SK-N-MC (cell line): ENCODE measurements at regions not wholly inside any gene's neighbourhood (a gene's known extent, or its start where the extent isn't known, plus 50 kb on each side); places are given as distances from the start of the nearest gene placed in this dataset.
"Not testable (repeated sequence)": the region's sequence is repeated elsewhere in the genome, so short reads cannot be mapped to it uniquely, and the experiment has no call there.

Source experiments
- DNase-seq: peaks from one replicate; pipeline ENCODE4 v3.0.0-alpha.2; 2011; ENCODE audit warnings: low read depth, low spot score
- H3K27ac ChIP-seq: fragments of 200-600 bp; sonication (generic); 2 replicates; pipeline ENCODE4 v1.5.1; 2016; ENCODE audit warnings: mixed run types
- H3K36me3 ChIP-seq: fragments of 200-600 bp; sonication (generic); 2 replicates; pipeline ENCODE4 v1.6.1; 2017; ENCODE audit warnings: antibody characterized with exemption, low read length, mixed read lengths; ENCODE audit not compliant: insufficient read depth
- H3K4me3 ChIP-seq: fragments of 200-600 bp; sonication (generic); 2 replicates; pipeline ENCODE4 v1.5.1; 2016
- H3K9ac ChIP-seq: fragments of 200-600 bp; sonication (generic); 2 replicates; pipeline ENCODE4 v1.8.0; 2017; ENCODE audit warnings: mixed run types, mixed read lengths; ENCODE audit not compliant: insufficient read length
- H3K9me3 ChIP-seq: fragments of 200-600 bp; sonication (generic); 2 replicates; pipeline ENCODE4 v1.6.1; 2017; ENCODE audit warnings: low read depth, mild to moderate bottlenecking, antibody characterized with exemption, low read length, moderate library complexity, mixed read lengths
- EZH2 ChIP-seq: fragments of 200-600 bp; sonication (generic); IDR thresholded peaks from one replicate; pipeline ENCODE4 v1.6.1; 2017; ENCODE audit warnings: antibody characterized with exemption
- FOXP2 ChIP-seq: optimal IDR thresholded peaks from 2 replicates; pipeline ENCODE3; 2011; ENCODE audit warnings: mild to moderate bottlenecking, moderate library complexity; ENCODE audit not compliant: insufficient read depth; ENCODE audit errors: extremely low read length, control extremely low read depth
- POLR2AphosphoS5 ChIP-seq: IDR thresholded peaks from 2 replicates; pipeline ENCODE4 v1.6.1; 2012; ENCODE audit warnings: mild to moderate bottlenecking, low read depth, low read length, borderline replicate concordance

- no peak for TF ChIP-seq POLR2AphosphoS5
- TF ChIP-seq FOXP2 = no peak
- no peak for TF ChIP-seq EZH2
- Histone ChIP-seq H3K9ac (no peak overlapping the region), H3K4me3 (no peak overlapping the region), H3K36me3 (no peaks in the 10 kb centered on the region), H3K9me3 (no peaks in the 10 kb centered on the region), H3K27ac (no peak overlapping the region)
- no peak for DNase-seq
These were observed 82.6 kb downstream of the TEX35 start for GRCh38 chr1:178595491-178595890.

- H3K4me3 ChIP-seq = no peak overlapping the region
- no peaks in the 10 kb centered on the region for H3K9me3 ChIP-seq
- DNase-seq = no peak
- no peak for TF ChIP-seq POLR2AphosphoS5
- no peak for TF ChIP-seq EZH2
- no peak for TF ChIP-seq FOXP2
- H3K9ac ChIP-seq = no peak overlapping the region
- H3K36me3 ChIP-seq = no peaks in the 10 kb centered on the region
- no peak overlapping the region for H3K27ac ChIP-seq
These were observed 86.2 kb downstream of the TEX35 start for GRCh38 chr1:178599087-178599486.

GRCh38 chr1:178599745-178600144, 86.8 kb downstream of the TEX35 start:
- H3K36me3 ChIP-seq = no peaks in the 10 kb centered on the region
- no peak for DNase-seq
- no peaks in the 10 kb centered on the region for H3K9me3 ChIP-seq
- no peak overlapping the region for H3K4me3 ChIP-seq
- H3K27ac ChIP-seq = no peak overlapping the region
- TF ChIP-seq EZH2 (no peak), FOXP2 (no peak), POLR2AphosphoS5 (no peak)
- no peak overlapping the region for H3K9ac ChIP-seq

- no peak overlapping the region for H3K9ac ChIP-seq
- no peaks in the 10 kb centered on the region for H3K9me3 ChIP-seq
- no peak for DNase-seq
- no peak overlapping the region for H3K27ac ChIP-seq
- no peaks in the 10 kb centered on the region for H3K36me3 ChIP-seq
- H3K4me3 ChIP-seq = no peak overlapping the region
- TF ChIP-seq POLR2AphosphoS5 = no peak
- no peak for TF ChIP-seq EZH2
These were observed 91.0 kb downstream of the TEX35 start for GRCh38 chr1:178603926-178604325.

GRCh38 chr1:178606839-178607238, 93.9 kb downstream of the TEX35 start:
- Histone ChIP-seq H3K4me3 (no peak overlapping the region), H3K27ac (no peak overlapping the region), H3K9ac (no peak overlapping the region), H3K9me3 (no peaks in the 10 kb centered on the region), H3K36me3 (no peaks in the 10 kb centered on the region)
- DNase-seq = no peak
- TF ChIP-seq FOXP2 (no peak), EZH2 (no peak), POLR2AphosphoS5 (no peak)

GRCh38 chr1:178607718-178608408, 95.0 kb downstream of the TEX35 start:
- Histone ChIP-seq H3K36me3 (no peaks in the 10 kb centered on the region), H3K9me3 (no peaks in the 10 kb centered on the region), H3K4me3 (no peak overlapping the region), H3K9ac (no peak overlapping the region), H3K27ac (no peak overlapping the region)
- TF ChIP-seq FOXP2 (no peak), POLR2AphosphoS5 (no peak), EZH2 (no peak)
- DNase-seq = no peak

- no peak overlapping the region for H3K4me3 ChIP-seq
- no peak overlapping the region for H3K27ac ChIP-seq
- DNase-seq = no peak
- TF ChIP-seq FOXP2 (no peak), POLR2AphosphoS5 (no peak), EZH2 (no peak)
- no peaks in the 10 kb centered on the region for H3K36me3 ChIP-seq
- no peaks in the 10 kb centered on the region for H3K9me3 ChIP-seq
- no peak overlapping the region for H3K9ac ChIP-seq
These were observed 96.1 kb downstream of the TEX35 start for GRCh38 chr1:178609015-178609414.

- H3K9ac ChIP-seq, H3K9me3 ChIP-seq, H3K4me3 ChIP-seq, H3K36me3 ChIP-seq, H3K27ac ChIP-seq, DNase-seq: not testable (repeated sequence)
These were observed 97.9 kb downstream of the TEX35 start for GRCh38 chr1:178610690-178611410.

- H3K27ac ChIP-seq = no peak overlapping the region
- no peak for DNase-seq
- TF ChIP-seq EZH2 (no peak), POLR2AphosphoS5 (no peak), FOXP2 (no peak)
- H3K4me3 ChIP-seq = no peak overlapping the region
- no peaks in the 10 kb centered on the region for H3K9me3 ChIP-seq
- no peak overlapping the region for H3K9ac ChIP-seq
- H3K36me3 ChIP-seq = no peaks in the 10 kb centered on the region
These were observed 99.4 kb downstream of the TEX35 start for GRCh38 chr1:178612261-178612660.
